ENCODE measurements at regions not wholly inside any gene's neighbourhood (a gene's known extent, or its start where the extent isn't known, plus 50 kb on each side); places are given as distances from the start of the nearest gene placed in this dataset.

GRCh38 chr2:226620176-226620575 is 179.4 kb downstream of the IRS1 start:
- no peak for DNase-seq (ENCODE audit: low spot score)

GRCh38 chr2:226619707-226620106 is 179.9 kb downstream of the IRS1 start:
- DNase-seq (ENCODE audit: low spot score): no peak

- no peak for DNase-seq (ENCODE audit: low spot score)
These were observed 180.6 kb downstream of the IRS1 start for GRCh38 chr2:226618875-226619605.

DNA sequence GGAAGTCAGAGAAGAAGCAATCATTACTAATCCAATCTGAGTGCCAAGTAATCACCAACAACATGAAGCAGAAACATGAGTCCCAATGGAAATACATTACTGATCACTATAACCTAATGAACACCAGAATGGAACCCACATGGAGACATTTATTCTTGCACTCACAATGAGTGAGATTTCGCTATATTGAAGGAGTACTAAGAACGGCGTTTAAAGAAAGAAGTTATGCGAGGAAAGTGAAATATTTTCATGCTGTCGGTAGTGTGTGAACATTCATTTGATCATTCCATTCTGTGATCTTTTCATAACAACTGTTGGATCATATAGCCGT is 181.1 kb downstream of the IRS1 start:
- DNase-seq (ENCODE audit: low spot score): no peak

GRCh38 chr2:226615891-226616290 is 183.7 kb downstream of the IRS1 start:
- no peak for DNase-seq (ENCODE audit: low spot score)

- no peak for DNase-seq (ENCODE audit: low spot score)
These were observed 187.7 kb downstream of the IRS1 start for GRCh38 chr2:226611944-226612318.

DNA sequence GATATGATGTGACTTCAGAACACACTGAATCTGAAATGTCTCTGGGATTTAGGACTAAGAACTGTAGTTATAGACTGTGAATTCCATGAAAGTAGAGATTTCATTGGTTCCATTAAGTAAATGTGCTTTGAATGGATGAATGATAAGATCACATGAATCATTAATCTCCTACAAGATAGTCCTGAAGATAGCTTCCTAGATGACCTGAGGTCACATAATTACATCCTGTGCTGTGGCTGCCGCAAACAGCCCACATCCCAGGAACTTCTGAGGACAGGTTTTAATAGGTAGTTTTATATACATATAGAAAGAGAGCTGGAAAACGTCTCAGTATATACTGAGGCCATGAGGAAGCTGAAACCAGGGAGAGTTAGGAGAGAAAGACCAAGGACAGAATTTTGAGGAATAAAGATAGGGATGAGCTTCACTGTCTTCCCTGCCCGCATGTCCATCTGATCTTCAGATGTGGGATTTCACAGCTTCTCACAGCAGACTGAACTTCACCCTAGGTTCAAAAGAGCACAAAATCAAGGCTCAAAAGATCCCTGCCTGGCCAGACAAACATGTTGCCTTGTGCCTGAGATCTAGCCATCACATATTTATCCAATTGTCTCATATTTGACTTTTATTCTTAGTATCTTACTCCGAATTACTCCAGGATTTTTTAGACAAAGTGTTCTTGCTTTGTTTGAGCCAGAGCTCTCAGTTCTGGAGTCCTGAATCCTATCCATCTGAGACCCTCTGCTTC is 188.2 kb downstream of the IRS1 start:
- no peak for DNase-seq (ENCODE audit: low spot score)

DNA sequence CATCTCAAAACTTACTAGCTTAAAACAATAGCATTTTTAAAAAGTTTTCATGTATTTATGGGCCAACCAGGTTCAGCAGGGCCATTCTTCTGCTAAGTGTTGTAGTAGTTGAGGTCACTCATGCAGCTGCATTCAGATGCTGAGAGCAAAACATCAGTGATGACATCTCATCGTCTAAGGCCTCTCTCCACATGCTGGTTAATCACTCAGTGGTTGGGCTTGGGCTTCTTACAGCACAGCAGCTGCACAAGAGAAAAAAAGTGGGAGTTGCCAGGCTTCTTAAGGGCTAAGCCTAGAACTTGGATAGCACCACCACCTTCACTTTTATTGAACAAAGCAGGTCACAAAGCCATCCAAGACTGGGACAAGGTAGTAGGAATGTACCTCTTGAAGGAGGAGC is 190.3 kb downstream of the IRS1 start:
- no peak for DNase-seq (ENCODE audit: low spot score)

- no peak for DNase-seq (ENCODE audit: low spot score)
These were observed 191.2 kb downstream of the IRS1 start for GRCh38 chr2:226608451-226608850.

DNA sequence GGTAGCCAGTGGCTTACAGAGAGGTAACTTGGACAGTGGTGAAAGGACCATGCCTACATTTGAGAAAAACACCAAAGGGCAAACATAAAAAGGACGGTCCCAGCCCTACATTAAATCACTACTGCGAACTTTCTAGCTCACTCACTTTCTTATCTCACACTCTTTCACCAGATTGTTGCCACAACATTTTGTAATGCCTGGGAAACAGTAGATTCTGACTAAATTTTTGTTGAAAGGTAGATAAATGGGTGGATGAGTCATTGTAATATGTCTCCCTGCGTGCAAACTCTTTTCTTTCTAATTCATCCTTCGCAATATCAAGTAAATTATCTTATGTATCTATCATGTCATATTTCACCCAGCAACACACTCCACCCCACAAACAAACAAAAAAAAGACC is 192.2 kb downstream of the IRS1 start:
- DNase-seq (ENCODE audit: low spot score): no peak

GRCh38 chr2:226605642-226606041 is 194.0 kb downstream of the IRS1 start:
- DNase-seq (ENCODE audit: low spot score): no peak

DNA sequence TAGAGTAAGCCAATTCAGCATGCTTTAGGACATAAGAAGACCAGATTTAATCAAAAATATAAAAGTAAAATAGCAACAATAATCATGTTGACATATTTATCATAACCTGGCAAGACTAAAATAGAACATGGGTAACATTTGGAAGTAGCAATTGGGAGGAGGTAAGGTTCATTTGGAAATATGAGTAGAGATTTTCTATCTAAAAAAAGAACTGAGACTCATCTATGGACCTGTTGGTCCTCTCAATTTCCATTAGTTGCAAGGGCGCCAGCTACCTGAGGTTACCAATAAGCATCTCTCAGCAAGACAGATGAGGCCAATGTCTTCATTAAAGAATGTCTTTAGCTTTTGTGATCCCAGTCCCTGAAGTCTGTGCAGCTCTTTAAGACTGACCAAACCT is 196.0 kb downstream of the IRS1 start:
- DNase-seq (ENCODE audit: low spot score): no peak

DNA sequence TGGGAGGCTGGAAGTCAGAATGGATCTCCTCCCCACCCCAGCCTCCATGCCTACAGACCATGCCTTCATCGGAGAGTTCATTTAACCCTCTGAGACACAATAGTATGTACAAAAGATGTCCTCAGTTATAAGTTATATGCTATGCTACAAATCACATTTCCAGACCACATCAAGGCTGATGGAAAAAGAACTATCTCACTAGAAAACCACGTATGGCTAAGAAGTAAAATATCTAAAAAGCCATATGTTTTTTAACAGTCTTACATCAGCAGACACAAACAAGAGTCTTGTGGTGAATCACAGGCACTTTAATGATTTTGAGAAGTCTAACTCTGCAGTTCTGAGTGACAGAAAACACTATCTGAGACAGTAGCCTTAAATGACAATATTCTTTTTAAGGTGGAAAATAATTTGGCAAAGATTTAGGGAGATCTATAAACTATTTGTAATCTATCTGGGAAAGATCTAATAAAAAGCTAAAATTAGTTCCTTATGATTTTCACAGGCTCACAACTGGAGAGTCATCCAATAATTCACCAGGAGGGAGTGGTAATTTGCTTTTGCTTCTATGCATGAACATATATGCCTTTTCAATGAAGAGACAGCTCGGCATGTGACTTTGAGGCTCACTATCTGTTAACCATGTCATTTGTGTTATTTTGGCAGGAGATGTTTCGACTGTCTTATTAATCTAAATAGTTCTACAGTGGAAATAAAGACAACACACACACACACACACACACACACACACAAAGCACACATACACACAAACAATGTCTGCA is 197.5 kb downstream of the IRS1 start:
- no peak for DNase-seq (ENCODE audit: low spot score)

DNA sequence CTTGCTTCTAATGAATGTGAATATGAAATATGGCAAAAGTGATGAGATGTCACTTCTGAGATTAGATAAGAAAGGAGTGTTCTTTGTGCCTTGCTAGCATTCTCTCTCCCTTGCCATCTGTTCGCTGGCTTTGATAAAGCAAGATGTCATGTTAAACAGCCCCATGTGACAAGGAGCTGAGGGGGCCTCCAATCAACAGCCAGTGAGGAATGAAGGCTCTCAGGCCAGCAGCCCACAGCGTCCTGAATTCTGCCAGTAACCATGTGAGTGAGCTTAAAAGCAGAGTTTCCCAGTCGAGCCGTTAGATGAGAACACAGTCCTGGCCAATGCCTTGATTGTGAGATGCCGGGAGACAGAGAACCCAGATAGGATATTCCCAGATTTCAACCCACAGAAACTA is 198.8 kb downstream of the IRS1 start:
- DNase-seq (ENCODE audit: low spot score): no peak

- no peak for DNase-seq (ENCODE audit: low spot score)
These were observed 199.4 kb downstream of the IRS1 start for GRCh38 chr2:226600184-226600583.

GRCh38 chr2:226589043-226589442 is 210.6 kb downstream of the IRS1 start:
- DNase-seq (ENCODE audit: low spot score): no peak

DNA sequence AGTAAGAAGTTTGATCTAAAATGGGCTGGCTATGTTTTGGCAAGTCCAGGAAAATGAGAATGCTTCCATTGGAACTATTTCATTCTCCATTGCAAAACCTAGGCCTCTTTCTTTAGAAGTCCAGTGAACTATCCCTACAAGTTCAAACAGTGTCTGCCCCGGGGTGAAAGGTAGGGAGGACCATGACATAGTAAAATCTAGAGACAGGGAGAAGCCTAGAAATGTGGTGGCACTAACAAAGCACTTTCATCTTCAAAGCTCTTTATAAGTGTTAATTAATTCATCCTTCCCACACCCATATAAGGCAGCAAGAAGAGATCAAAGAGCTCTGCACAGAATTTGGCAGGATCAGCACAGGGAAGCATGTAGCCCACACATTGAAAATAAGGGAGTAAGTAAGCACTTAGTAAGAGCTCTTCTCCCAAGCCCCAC is 214.5 kb downstream of the IRS1 start:
- DNase-seq (ENCODE audit: low spot score): no peak

DNA sequence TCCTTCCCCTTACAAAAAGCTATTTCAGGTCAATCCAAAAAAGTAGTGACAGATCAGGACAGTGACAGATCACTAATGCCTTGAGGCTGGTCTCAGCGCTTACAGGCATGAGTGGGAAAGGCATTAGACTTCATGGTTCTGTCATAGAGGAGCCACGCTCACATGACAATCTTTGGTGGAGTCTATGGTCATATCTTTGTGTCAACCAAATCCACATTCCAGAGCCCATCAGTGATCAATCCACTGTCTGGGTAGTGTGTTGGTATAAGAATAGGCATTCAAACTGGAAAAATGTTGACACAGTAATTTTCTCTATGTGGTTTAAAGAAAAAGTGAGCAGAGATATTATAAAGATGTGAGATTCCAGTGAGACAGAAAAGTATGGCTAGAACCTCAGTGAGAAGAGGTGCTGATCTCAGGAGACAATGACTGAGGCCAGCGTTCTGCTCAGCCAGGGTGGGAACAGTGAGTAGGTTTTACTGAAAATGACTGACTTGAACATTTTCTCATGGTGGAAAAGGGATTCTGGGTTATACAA is 215.0 kb downstream of the IRS1 start:
- no peak for DNase-seq (ENCODE audit: low spot score)

DNA sequence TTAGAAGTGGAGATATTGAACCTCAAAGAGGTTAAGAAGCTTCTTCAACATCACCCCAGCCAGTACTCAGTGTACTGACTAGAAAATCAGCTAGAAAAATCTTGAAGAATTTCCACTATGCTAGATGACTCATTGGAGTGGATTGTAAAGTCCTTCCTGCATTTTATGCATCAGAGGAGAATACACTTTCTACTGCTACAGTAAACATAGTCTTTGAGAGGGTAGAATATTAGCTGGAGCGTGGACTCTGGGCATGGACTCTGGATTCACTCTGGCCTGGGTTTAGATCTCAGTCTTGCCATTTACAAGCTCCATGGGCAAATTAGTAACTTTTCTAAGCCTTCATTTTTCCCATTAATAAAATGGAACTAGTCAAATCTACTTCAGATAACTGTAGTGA is 215.9 kb downstream of the IRS1 start:
- peak; percentile 60 for DNase-seq (ENCODE audit: low spot score)

GRCh38 chr2:226581661-226582060 is 218.0 kb downstream of the IRS1 start:
- DNase-seq (ENCODE audit: low spot score): no peak

DNA sequence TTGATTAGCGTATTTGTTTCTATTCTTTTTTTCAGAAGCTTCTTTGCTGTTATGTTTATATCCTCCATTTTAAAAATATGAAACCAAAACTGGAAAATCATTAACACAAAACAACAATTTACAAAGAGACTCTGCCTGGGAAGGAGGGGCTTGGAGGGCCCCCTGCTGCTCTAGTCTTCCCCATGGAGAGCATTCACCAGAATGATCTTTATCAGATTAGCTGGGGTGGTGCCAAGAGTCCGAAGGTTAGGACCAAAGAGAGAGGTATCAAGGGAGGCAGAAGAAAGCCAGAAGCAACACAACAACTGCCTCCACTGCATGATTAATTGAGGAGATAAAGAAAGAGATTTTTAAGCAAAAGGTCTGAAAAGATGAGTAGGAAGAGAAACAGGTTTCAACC is 218.6 kb downstream of the IRS1 start:
- DNase-seq (ENCODE audit: low spot score): no peak

- no peak for DNase-seq (ENCODE audit: low spot score)
These were observed 219.2 kb downstream of the IRS1 start for GRCh38 chr2:226580403-226580802.

- no peak for DNase-seq (ENCODE audit: low spot score)
These were observed 220.1 kb downstream of the IRS1 start for GRCh38 chr2:226579519-226579918.

Measured in kidney capillary endothelial cell (primary cell).